ENCODE measurements at regions not wholly inside any gene's neighbourhood (a gene's known extent, or its start where the extent isn't known, plus 50 kb on each side); places are given as distances from the start of the nearest gene placed in this dataset.
A peak's percentile ranks its signal among the peaks of the same experiment; 100 is the strongest.

DNA sequence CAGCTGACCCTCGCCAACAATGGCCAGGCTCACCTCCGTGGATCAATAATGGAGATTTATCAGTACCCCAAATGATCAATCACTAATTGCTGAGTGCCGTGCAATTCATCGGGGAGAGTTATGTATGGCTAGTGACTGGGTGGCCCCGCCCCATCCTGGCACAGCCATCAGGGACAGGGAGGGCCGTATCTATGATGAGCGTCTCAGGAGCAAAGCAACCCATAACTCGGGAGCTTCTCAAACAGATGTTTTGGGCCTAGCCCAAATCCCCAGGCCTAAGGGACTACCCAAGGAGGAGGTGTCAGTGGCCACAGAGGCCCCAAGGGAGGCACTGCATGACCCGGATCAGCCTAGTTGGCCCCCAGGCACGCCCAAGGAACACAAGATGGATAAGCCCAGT is 180.0 kb upstream of the LINGO1 start:
- in situ Hi-C loops (cut with HindIII; ENCODE audit: low sequenced_read_pairs) = no loop called here
- no peak for DNase-seq (ENCODE audit: low spot score)

DNA sequence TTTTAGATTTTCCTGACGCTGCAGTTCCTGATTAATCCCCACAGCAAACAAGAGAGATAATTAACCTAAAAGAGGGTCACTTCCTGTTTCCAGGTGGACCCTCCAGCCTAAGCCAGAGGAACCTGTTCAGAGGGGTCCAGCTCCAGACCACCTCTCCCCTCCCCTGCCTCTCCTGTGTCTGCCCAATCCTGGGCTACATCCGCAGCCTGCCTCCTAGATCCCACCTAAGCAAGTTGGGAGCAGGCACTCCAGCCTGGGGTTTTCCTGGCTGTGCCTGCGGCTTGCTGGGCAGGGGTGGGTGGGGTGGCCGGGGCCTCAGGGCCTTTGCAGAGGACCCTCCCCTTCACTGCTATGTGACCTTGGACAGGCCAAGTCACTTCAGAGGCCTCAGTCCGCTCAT is 178.6 kb upstream of the LINGO1 start:
- DNase-seq (ENCODE audit: low spot score) = no peak
- in situ Hi-C loops (cut with HindIII; ENCODE audit: low sequenced_read_pairs) = no loop called here

DNA sequence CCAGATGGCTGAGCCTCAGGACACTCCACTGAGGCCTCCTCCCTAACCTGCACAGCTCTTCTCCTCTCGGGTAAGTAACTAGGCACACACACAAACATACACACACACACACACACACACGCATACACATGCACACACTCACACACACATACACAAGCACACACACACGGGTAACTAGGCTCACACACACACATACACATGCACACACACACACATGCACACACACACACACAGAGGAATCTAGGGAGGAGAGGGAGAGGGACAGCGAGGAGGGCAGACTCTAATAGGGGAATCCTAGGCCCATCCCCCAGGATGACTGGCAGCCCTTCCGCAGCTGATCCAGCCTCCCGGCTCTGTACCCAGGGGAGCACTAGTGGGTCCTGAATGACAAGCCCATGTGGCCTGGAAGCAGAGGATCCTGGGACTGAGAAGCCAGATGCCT is 177.4 kb upstream of the LINGO1 start:
- DNase-seq (ENCODE audit: low spot score) = no peak
- in situ Hi-C loops (cut with HindIII; ENCODE audit: low sequenced_read_pairs) = no loop called here

DNA sequence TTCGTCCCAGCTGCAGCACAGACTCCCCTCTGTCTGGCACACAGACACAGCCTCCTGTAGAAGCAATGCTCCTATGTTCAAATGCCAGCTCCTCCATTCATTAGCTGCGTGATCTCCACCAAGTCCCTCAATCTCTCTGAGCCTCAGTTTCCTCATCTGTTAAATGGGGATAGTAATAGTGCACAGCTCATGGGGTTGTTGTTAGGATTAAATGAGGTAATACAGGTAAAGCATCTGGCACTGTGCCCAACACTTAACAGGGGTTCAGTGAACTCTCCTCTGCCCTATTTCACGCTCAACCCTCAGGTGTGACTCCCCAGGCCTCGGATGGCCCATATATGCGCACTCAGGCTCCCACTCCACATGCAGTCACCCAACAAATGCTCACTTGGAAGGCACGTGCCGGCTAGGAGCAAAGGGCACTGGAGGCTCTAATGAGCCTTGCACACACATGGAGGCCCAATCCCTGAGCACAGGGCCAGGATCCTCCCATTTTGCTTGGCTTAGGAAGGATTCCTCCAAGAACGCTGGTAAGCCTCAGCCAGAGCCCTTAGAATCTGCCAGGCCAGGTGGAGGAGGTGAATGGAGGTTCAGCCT is 176.0 kb upstream of the LINGO1 start:
- in situ Hi-C loops (cut with HindIII; ENCODE audit: low sequenced_read_pairs) = no loop called here
- DNase-seq (ENCODE audit: low spot score) = no peak

DNA sequence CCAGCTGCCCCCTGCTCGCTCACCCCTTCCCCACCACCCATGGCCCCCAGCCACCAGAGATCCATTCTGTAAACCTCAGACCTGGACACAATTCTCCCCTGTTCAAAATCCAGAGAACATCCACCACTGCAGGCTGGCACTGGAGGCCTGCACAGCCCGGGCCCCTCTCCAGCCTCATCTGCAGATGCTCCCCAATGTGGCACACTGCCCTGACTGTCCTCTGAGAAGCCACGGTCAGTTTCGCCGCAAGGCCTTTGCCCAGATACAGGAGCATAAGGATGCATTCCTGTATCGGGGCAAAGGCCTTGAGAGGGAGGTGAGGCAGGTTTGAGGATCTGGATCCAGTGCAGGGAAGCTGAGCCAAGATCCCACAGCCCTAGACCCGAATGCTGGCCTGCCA is 175.4 kb upstream of the LINGO1 start:
- in situ Hi-C loops (cut with HindIII; ENCODE audit: low sequenced_read_pairs) = no loop called here

DNA sequence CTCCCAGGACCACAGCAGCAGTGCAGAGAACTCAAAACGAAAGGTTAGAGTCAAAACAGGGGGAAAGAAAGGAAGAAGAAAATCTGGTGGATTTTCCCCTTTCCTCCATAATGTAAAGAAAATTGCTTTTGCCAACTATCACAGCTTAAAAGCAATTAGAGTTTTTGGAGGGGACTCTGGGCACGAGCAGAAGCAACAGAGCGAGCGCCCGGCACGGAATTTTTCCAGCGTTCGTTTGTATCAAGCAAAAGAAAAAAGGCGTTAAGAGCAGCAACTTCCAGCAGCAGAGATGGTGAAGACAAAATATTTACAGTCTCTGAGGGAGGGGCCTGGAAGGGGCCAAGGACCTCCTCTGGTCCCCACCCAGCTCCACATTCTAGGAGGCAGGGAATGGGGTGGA is 174.9 kb upstream of the LINGO1 start:
- in situ Hi-C loops (cut with HindIII; ENCODE audit: low sequenced_read_pairs) = no loop called here
- DNase-seq (ENCODE audit: low spot score) = no peak

More for the DNA sequence above, 175.4 kb upstream of the LINGO1 start:
- peak; percentile 56 for DNase-seq (ENCODE audit: low spot score)

DNA sequence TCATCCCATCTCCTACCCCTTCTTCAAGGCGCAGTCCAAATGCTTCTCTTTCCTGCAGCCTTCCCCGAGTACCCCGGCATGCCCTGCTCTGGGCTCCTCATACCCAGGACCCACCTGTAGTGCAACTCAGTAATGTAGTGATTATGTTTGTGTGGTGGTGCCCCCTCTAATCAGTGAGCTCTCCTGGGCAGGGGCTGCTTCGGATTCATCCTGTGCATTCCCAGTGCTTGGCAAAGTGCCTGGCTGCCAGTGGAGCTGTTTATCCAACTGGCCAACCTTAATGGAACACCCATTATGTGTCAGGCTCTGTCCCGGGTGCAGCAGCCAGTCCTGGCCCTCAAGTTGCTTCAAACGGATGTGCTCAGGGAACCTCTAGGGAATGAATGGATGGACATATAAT is 174.4 kb upstream of the LINGO1 start:
- in situ Hi-C loops (cut with HindIII; ENCODE audit: low sequenced_read_pairs) = no loop called here
- no peak for DNase-seq (ENCODE audit: low spot score)

DNA sequence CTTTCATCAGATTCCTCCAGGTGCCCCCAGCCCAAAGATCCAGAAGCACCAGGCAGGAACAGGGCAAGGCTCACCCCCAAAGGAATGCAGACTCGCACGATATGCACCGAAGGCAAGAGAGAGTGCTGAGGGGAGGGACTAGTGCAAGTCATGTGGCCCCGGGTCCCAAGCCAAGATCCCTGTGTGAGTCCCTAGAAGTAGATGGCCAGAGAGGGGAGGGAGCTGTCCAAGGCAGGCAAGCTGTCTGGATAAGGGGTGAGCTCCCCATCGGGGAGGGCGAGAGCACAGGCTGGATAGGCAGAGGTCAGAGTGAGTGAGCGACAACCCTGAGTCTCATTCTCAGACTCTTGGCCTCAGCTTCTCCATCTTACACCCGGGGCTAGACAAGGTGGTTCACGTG is 171.5 kb upstream of the LINGO1 start:
- in situ Hi-C loops (cut with HindIII; ENCODE audit: low sequenced_read_pairs) = no loop called here
- no peak for DNase-seq (ENCODE audit: low spot score)

DNA sequence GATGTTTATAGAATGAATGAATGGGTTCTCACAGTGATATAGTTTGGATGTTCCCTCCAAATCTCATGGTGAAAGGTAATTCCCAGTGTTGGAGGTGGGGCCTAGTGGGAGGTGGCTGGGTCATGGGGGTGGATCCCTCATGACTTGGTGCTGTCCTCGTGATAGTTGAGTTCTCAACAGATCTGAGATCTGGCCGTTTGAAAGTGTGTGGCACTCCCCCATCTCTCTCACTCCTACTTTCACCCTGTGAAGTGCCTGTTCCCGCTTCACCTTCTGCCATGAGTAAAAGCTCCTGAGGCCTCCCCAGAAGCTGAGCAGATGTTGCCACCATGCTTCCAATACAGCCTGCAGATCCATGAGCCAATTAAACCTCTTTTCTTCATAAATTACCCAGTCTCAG is 170.8 kb upstream of the LINGO1 start:
- DNase-seq (ENCODE audit: low spot score) = no peak
- in situ Hi-C loops (cut with HindIII; ENCODE audit: low sequenced_read_pairs) = no loop called here

DNA sequence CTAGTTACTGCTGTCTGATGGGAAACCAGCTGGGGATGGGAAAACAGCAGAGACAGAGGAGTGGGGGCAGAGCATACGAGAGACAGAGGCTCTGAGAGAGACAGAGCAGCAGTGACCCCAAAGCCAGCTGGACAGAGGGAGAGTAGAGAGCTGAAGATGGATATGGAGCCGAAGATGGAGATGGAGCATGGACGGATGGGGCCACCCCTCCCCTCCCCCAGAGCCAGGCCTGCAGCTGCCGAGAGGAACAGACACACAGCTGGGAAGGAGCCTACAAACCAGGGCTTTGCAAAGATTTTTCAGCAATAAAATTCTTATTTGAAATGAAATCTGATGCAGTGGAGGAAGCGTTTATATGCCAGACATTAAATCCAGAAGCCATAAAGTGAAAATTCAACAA is 167.6 kb upstream of the LINGO1 start:
- DNase-seq (ENCODE audit: low spot score) = no peak
- in situ Hi-C loops (cut with HindIII; ENCODE audit: low sequenced_read_pairs) = no loop called here

DNA sequence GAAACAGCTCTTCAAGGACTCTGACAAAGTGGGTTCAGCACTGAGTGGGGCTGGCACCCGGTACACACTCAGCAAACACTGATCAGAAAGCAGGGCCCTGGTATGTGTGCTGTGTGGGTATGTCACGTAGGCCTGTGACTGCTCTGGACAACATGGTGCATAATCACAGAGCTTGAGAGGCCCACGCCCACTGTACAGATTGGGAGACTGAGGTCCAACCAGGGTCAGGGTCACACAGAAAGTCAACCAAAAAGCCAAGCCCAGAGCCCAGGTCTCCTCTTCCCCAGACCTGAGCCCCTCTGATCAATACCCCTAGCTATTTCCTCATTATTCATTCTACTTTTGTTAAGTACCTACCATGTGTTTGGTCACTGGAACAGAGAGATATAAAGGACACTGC is 166.1 kb upstream of the LINGO1 start:
- DNase-seq (ENCODE audit: low spot score) = no peak
- in situ Hi-C loops (cut with HindIII; ENCODE audit: low sequenced_read_pairs) = no loop called here

DNA sequence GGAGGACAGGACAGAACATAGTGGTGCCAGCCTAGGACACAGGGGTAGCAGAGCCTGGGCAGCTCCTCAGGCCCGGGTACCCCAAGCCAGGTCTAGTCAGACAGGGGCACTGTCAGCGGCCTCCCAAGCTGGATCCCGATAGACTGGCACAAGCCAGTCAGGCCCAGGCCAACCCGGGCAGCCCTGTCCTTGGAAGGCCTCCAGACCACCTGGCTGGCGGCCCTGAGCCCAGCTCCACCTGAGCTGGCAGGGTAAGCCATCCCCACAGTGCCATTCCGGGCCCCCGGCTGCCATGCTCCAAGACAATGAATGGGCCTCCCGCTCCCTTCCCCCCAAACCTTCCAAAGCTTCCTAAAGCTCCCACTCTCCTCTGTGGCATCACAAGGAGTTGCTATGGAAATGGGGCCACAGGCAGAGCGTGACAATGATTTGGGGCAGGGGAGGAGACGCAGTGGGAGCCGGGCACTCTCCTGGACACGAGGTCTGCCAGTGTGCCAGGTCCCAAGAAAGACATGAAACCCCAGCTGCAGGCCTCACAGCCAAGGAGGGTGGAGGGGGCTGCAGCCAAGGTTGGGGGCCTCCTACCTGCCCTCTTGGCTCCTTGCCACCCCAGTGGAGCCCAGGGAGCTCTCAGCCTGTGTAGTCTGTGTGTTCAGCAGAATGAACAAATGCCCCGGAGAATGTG is 165.6 kb upstream of the LINGO1 start:
- in situ Hi-C loops (cut with HindIII; ENCODE audit: low sequenced_read_pairs) = no loop called here

DNA sequence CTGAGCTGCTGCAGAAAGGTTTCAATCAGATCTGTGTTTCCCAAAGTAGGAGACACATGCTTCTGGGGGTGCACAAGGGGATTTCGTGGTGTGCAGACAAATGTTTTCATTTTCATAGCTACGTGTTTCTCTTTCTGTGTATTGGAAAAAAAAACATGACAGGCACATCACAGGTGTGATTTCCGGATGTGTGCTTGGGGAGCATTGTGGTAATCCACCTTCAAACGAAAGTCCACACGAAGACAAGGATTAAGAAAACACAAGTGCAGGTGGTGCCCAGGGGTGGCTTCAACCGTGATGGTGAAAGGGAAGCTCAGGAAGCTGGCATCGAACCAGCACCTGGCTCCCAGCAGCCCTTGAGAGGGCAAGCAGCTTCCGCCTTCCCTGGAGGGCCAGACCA is 164.6 kb upstream of the LINGO1 start:
- in situ Hi-C loops (cut with HindIII; ENCODE audit: low sequenced_read_pairs) = no loop called here

More for the DNA sequence above, 165.6 kb upstream of the LINGO1 start:
- peak; percentile 90 for DNase-seq (ENCODE audit: low spot score)

DNA sequence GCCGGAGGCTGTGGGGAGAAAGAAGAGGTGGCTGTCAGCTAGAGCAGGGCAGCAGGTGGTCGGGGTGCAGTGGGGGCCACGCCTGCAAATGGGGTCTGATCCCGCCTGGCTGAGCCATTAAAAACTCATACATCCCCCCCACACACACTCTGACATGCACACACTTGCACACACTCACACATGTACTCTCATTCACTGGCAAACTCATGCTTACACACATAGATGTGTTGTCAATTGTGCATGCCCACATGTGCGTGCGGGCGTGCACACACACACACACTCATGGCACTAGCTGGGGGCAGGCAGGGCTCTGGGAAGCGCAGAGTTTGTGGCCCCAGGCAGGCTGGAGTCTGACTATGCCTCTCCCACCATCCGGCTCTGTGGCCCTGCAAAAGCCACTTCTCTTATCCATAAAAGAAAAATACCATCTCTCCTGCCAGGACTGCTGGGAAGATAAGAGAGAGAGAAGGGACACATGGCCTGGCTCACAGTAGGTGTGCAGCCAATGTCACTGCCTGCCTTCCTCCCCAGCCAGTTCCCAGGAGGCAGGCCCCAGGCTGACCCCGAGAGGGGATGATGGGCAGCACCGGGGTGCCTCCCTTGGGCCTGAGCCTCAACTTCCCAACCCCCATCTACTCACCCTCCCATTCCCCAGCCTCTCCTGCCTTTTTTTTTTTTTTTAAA is 163.5 kb upstream of the LINGO1 start:
- in situ Hi-C loops (cut with HindIII; ENCODE audit: low sequenced_read_pairs) = no loop called here
- no peak for DNase-seq (ENCODE audit: low spot score)

More for the DNA sequence above, 164.6 kb upstream of the LINGO1 start:
- DNase-seq (ENCODE audit: low spot score) = no peak

DNA sequence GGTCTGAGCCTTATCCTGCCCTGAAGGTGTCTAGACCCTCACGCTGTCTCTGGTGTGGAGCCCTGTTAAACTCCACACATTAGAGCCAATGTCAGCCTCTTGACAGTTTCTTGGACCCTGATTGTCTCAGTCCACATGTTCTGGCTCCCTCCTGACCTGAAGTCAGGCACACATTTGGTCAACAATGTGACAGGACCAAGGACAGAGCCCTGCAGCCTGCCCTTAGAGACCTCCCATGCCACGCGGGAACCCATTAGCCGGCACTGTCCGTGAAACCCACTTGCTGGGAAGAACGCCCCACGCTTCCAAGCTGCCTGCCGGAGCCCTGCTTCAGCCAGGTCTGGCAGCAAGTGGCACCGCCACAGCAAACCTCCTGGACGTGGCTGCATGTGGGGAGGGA is 162.7 kb upstream of the LINGO1 start:
- DNase-seq (ENCODE audit: low spot score) = no peak
- in situ Hi-C loops (cut with HindIII; ENCODE audit: low sequenced_read_pairs) = no loop called here

DNA sequence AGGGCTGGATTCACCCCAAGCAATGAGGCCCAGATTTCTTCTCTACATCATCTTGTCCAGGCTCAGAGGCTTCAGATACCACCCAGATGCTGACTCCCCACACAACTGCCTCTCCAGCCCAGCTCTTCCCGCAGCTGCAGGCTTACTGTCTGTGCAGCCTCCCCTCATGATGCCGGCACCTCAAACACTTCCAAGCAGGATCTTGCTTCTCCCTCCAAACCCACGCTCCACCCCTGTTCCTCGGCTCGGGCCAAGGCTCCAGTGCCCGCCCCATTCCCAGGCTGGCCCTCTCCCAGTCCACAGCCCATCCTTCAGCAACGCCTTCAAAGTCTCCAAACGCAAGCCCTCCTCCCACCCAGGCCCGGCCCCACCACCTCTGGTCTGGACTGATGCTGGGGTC is 159.2 kb upstream of the LINGO1 start:
- in situ Hi-C loops (cut with HindIII; ENCODE audit: low sequenced_read_pairs) = no loop called here
- no peak for DNase-seq (ENCODE audit: low spot score)

DNA sequence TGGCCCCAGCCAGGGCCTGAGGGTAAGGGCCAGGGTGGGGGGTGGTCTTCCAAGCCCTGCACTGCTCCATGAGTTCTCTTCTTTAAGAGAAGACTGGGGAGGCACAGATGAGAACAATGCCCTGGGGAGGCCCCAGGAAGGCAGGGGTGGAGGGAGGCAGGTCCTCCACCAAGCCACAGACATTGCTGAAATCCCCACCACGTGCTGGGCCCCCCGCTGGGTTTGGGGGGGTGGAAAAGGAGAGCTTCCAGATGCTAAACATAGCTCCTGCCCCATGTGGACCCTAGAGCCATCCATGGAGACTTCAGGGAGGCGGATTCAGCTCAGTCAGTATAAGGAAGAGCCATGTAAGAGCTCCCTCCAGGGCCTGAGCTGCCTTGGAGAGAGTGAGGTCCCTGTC is 157.8 kb upstream of the LINGO1 start:
- no peak for DNase-seq (ENCODE audit: low spot score)
- in situ Hi-C loops (cut with HindIII; ENCODE audit: low sequenced_read_pairs) = no loop called here

DNA sequence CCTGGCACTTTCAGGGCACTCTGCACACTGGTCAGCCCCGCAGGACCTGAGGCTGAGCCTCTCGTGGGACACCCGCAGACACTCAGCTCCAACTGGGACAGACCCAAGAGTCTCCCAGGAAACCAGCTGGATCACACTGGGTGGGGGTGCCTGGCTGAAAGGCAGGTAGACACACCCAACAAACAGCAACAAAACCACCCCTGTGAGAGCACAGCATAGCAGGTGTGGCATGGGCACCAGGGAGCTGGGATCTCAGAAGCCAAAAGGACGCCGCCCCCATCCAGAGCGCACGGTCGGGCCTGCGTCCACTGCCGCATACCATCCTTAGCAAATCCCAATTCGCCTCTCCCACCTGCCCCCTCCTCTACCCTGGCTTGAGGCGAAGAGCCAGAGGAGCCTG is 154.2 kb upstream of the LINGO1 start:
- DNase-seq (ENCODE audit: low spot score) = no peak
- in situ Hi-C loops (cut with HindIII; ENCODE audit: low sequenced_read_pairs) = no loop called here

DNA sequence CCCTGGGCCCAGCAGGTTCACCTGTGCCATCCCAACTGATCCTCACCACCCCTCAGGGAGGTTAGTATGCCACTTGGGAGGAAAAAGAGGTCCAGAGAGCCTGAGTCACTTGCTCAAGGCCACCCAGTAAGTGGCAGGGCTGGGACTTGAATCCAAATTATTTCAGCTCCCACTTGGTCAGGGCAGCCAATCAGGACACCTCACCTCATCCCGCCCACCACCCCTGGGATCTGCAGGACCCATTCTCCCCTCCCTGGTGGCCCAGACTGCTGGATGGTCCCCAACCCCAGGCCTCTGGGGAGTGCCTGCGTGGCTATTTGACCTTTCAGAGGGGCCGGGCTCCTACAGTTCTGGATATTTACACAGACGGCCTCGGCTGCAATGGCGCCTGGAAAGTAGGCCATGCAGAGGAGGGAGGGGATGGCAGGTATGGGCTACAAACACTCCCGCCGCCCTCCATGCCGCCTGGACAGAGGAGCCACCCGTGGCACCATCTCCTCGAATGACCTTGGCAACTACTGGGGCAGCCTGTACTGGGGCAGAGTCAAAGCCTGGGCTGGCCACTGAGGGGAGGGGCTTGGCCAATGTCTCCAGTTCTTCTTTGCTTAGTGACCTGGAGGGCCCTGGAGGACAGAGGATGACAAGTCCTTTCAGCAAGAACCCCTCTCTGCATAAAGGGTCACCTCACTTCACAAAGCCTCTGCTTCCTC is 153.6 kb upstream of the LINGO1 start:
- in situ Hi-C loops (cut with HindIII; ENCODE audit: low sequenced_read_pairs) = no loop called here
- DNase-seq (ENCODE audit: low spot score) = no peak

All from G401 (cell line).